ENCODE measurements at regions not wholly inside any gene's neighbourhood (a gene's known extent, or its start where the extent isn't known, plus 50 kb on each side); places are given as distances from the start of the nearest gene placed in this dataset.

DNA sequence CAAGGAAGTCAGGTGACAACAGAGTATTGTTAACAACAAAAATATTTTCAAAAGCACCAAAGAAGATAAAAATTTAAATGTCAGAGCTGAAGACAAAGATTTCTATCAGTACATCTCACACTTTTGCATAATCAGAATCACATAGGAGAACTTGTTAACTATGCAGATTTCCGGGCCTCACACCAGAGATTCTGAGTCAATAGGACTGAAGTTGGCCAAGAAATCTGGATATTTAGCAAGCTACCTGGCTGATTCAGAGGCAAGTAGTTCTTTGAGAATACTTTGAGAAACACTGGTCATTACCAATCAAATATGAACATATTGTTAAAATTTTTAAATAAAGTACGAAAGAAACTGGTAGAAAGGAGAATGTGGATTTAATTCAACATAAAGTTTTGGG, 80.5 kb upstream of the GLIS3 start:
- POLR2A ChIA-PET: no interaction called here
- intact Hi-C loops (cut with micrococcal nuclease): no loop called here
- Histone ChIP-seq H2AFZ (ENCODE audit: insufficient read depth, low read depth, low read length, poor library complexity, severe bottlenecking) (no peak overlapping the region), H3K9me3 (ENCODE audit: control extremely low read depth in 1 of 3, control insufficient read depth in 2 of 3, insufficient read depth in 1 of 3, low read length in 2 of 3) (no peaks in the 10 kb centered on the region), H3K4me3 (ENCODE audit: control extremely low read depth in 1 of 5, extremely low read depth in 1 of 5, insufficient read depth in 1 of 5, low read depth in 2 of 5, low read length in 4 of 5) (no peak overlapping the region), H3K79me2 (ENCODE audit: control insufficient read depth, insufficient read depth, low read length) (no peaks in the 10 kb centered on the region), H3K4me2 (replicated peaks; ENCODE audit: low read depth, low read length, poor library complexity, severe bottlenecking) (no peak overlapping the region), H4K20me1 (ENCODE audit: control insufficient read depth, insufficient read depth, low read length, poor library complexity, severe bottlenecking) (no peaks in the 10 kb centered on the region), H3K27ac (ENCODE audit: low read length in 2 of 2) (no peak overlapping the region), H3K36me3 (replicated peaks in 1 of 2; ENCODE audit: control extremely low read depth in 1 of 2, control insufficient read depth in 1 of 2, extremely low read depth in 1 of 2, insufficient read depth in 2 of 2, low read length in 1 of 2) (no peaks in the 10 kb centered on the region), H3K9ac (ENCODE audit: low read length) (no peak overlapping the region), H3K27me3 (replicated peaks in 1 of 4; ENCODE audit: control extremely low read depth in 1 of 4, control insufficient read depth in 3 of 4, insufficient read depth in 4 of 4, low read length in 3 of 4) (peaks cover 0 to 4% (median 0%) of the 10 kb centered on the region in 4 experiments), H3K4me1 (ENCODE audit: control insufficient read depth in 2 of 2, insufficient read depth in 2 of 2, low read length in 2 of 2) (no peaks in the 10 kb centered on the region)
- Mint-ChIP-seq H3K4me1 (no peaks in the 10 kb centered on the region), H3K27ac (no peak overlapping the region), H3K9me3 (ENCODE audit: insufficient read depth) (no peaks in the 10 kb centered on the region), H3K4me3 (no peak overlapping the region), H3K27me3 (peaks cover 6% of the 10 kb centered on the region)
- TF ChIP-seq, protein P1, sequence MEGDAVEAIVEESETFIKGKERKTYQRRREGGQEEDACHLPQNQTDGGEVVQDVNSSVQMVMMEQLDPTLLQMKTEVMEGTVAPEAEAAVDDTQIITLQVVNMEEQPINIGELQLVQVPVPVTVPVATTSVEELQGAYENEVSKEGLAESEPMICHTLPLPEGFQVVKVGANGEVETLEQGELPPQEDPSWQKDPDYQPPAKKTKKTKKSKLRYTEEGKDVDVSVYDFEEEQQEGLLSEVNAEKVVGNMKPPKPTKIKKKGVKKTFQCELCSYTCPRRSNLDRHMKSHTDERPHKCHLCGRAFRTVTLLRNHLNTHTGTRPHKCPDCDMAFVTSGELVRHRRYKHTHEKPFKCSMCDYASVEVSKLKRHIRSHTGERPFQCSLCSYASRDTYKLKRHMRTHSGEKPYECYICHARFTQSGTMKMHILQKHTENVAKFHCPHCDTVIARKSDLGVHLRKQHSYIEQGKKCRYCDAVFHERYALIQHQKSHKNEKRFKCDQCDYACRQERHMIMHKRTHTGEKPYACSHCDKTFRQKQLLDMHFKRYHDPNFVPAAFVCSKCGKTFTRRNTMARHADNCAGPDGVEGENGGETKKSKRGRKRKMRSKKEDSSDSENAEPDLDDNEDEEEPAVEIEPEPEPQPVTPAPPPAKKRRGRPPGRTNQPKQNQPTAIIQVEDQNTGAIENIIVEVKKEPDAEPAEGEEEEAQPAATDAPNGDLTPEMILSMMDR (IDR thresholded peaks at IDR 0.05): no peak
- TF ChIP-seq EZH2 (IDR thresholded peaks at IDR 0.05; ENCODE audit: borderline replicate concordance, insufficient read depth, low read depth, low read length, poor library complexity, severe bottlenecking): no peak
- CTCF ChIA-PET: interaction anchor here (1.2 kb wide), 1 partner anchor 14 kb away, joined by 3 read pairs; no protein-coding TSS in a partner anchor
- DNase-seq (no peak), ATAC-seq (ENCODE audit: low read depth) (no peak)
- 80% methylated on average over 1 of the region's 2 CpGs for WGBS (ENCODE audit: insufficient coverage)

DNA sequence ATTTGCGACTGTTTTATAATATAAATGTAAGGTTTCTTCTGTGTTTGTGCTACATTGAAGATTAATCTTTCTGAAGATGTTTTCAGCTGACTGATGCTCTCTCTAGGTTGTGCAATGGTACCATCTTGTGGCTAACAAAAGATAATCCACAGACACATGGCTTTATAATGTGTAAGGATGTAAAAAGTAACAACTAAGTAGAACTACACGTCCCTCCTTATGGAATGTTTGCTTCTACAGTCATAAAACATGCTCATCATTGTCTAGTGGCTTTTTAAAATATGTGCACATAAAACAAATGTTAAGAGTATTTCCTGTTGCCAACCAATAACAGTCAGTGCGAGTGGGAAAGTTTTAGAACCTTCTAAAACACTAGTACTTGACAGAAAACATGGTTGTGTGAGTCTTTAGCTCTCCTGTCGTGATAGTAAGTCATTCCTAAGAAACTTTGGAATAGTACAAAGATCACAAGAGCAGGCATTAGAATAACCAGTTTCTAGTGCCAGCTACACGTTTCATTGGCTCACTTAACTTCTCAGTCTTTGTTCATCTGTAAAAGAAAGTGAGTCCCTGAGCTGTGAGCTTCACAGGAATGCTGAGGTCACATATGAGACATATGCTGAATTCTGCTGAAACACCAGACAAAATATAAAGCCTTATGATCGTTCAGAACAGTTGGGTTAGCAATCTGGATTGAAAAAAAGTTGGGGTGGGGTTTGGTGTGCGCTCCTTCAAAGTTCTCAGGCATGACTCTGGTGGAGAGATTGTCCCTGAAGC, 75.7 kb upstream of the GLIS3 start:
- no peak overlapping the region for H3K27ac ChIP-seq (ENCODE audit: low read length in 2 of 2)
- intact Hi-C loops (cut with micrococcal nuclease): loop anchor here (2.0 kb wide), 1 partner anchor 1519 kb away; no protein-coding TSS in a partner anchor
- Mint-ChIP-seq H3K9me3 (ENCODE audit: insufficient read depth) (no peaks in the 10 kb centered on the region), H3K4me3 (no peak overlapping the region), H3K27me3 (peaks cover 15% of the 10 kb centered on the region), H3K4me1 (no peaks in the 10 kb centered on the region), H3K27ac (no peak overlapping the region)
- peaks cover 0 to 4% (median 0%) of the 10 kb centered on the region in 4 experiments for H3K27me3 ChIP-seq (replicated peaks in 1 of 4; ENCODE audit: control extremely low read depth in 1 of 4, control insufficient read depth in 3 of 4, insufficient read depth in 4 of 4, low read length in 3 of 4)
- H3K4me2 ChIP-seq (replicated peaks; ENCODE audit: low read depth, low read length, poor library complexity, severe bottlenecking): no peak overlapping the region
- H4K20me1 ChIP-seq (ENCODE audit: control insufficient read depth, insufficient read depth, low read length, poor library complexity, severe bottlenecking): no peaks in the 10 kb centered on the region
- ChIA-PET CTCF (interaction anchor here (1.2 kb wide), 1 partner anchor 1518 kb away, joined by 3 read pairs; no protein-coding TSS in a partner anchor), POLR2A (no interaction called here)
- H3K4me3 ChIP-seq (ENCODE audit: control extremely low read depth in 1 of 5, extremely low read depth in 1 of 5, insufficient read depth in 1 of 5, low read depth in 2 of 5, low read length in 4 of 5): no peak overlapping the region
- DNase-seq (no peak), ATAC-seq (ENCODE audit: low read depth) (no peak)
- WGBS (ENCODE audit: insufficient coverage): 67% methylated on average over 2 of the region's 7 CpGs
- H3K79me2 ChIP-seq (ENCODE audit: control insufficient read depth, insufficient read depth, low read length): no peaks in the 10 kb centered on the region
- H3K9me3 ChIP-seq (ENCODE audit: control extremely low read depth in 1 of 3, control insufficient read depth in 2 of 3, insufficient read depth in 1 of 3, low read length in 2 of 3): no peaks in the 10 kb centered on the region
- no peaks in the 10 kb centered on the region for H3K4me1 ChIP-seq (ENCODE audit: control insufficient read depth in 2 of 2, insufficient read depth in 2 of 2, low read length in 2 of 2)
- H2AFZ ChIP-seq (ENCODE audit: insufficient read depth, low read depth, low read length, poor library complexity, severe bottlenecking): no peak overlapping the region
- H3K36me3 ChIP-seq (replicated peaks in 1 of 2; ENCODE audit: control extremely low read depth in 1 of 2, control insufficient read depth in 1 of 2, extremely low read depth in 1 of 2, insufficient read depth in 2 of 2, low read length in 1 of 2): no peaks in the 10 kb centered on the region
- H3K9ac ChIP-seq (ENCODE audit: low read length): no peak overlapping the region
- TF ChIP-seq, protein P1 (IDR thresholded peaks at IDR 0.05): no peak
- TF ChIP-seq EZH2 (IDR thresholded peaks at IDR 0.05; ENCODE audit: borderline replicate concordance, insufficient read depth, low read depth, low read length, poor library complexity, severe bottlenecking): no peak

Data from B cell (primary cell).